WTC11 (cell line): ENCODE measurements at regions not wholly inside any gene's neighbourhood (a gene's known extent, or its start where the extent isn't known, plus 50 kb on each side); places are given as distances from the start of the nearest gene placed in this dataset.

Experiments
- ATAC-seq: fragments of 200-7000 bp; cut with Tn5 transposase; 2 replicates; pipeline ENCODE4 v1.10.0; 2021; ENCODE audit warnings: mild to moderate bottlenecking, moderate library complexity
- CTCF ChIA-PET: fragments of 300-600 bp; sonication (Branson Sonifier 250); formaldehyde crosslinking; loops from one replicate; lab custom pipeline; 2021; ENCODE audit warnings: antibody characterized with exemption; lab: Charles Lee
- POLR2A ChIA-PET: fragments of 350-600 bp; sonication (Branson Sonifier 250); formaldehyde crosslinking; loops from one replicate; lab custom pipeline; 2021; ENCODE audit warnings: antibody characterized with exemption; lab: Charles Lee
- DNase-seq: peaks from one replicate; pipeline ENCODE4 v3.0.0; 2021; ENCODE audit warnings: low spot score
- H3K27ac Mint-ChIP-seq: 2 replicates; pipeline ENCODE4 v1.8.0; 2021; ENCODE audit warnings: mixed read lengths
- H3K27me3 Mint-ChIP-seq: 2 replicates; pipeline ENCODE4 v1.8.0; 2021; ENCODE audit warnings: low read depth, mild to moderate bottlenecking, moderate library complexity, mixed read lengths
- H3K36me3 Mint-ChIP-seq: 2 replicates; pipeline ENCODE4 v1.8.0; 2021; ENCODE audit warnings: mixed read lengths
- H3K4me1 Mint-ChIP-seq: 2 replicates; pipeline ENCODE4 v1.8.0; 2022; ENCODE audit warnings: mixed read lengths
- H3K4me3 Mint-ChIP-seq: 2 replicates; pipeline ENCODE4 v1.8.0; 2021; ENCODE audit warnings: mild to moderate bottlenecking, moderate library complexity, mixed read lengths
- H3K9me3 Mint-ChIP-seq: 2 replicates; pipeline ENCODE4 v1.8.0; 2021; ENCODE audit warnings: mixed read lengths
- AR ChIP-seq: fragments of 250-450 bp; sonication (Bioruptor Pico); IDR thresholded peaks from 2 replicates; pipeline ENCODE4 v1.9.0; 2021; ENCODE audit warnings: mild to moderate bottlenecking
- ATF1 ChIP-seq: sonication (generic); formaldehyde crosslinking; IDR thresholded peaks from 2 replicates; pipeline ENCODE4 v1.8.1; 2023; ENCODE audit warnings: mild to moderate bottlenecking, moderate library complexity, missing genetic modification reagents
- CBFB ChIP-seq: sonication (generic); formaldehyde crosslinking; IDR thresholded peaks from 2 replicates; pipeline ENCODE4 v1.8.1; 2022; ENCODE audit warnings: mild to moderate bottlenecking, low read depth, missing genetic modification reagents
- CREB1 ChIP-seq: sonication (generic); formaldehyde crosslinking; IDR thresholded peaks from 2 replicates; pipeline ENCODE4 v1.8.0; 2023; ENCODE audit warnings: mild to moderate bottlenecking, missing genetic modification reagents
- E2F4 ChIP-seq: sonication (generic); formaldehyde crosslinking; IDR thresholded peaks from 2 replicates; pipeline ENCODE4 v1.8.1; 2022; ENCODE audit warnings: low read depth, mild to moderate bottlenecking, moderate library complexity, missing genetic modification reagents, borderline replicate concordance
- ELF4 ChIP-seq: sonication (generic); formaldehyde crosslinking; IDR thresholded peaks from 2 replicates; pipeline ENCODE4 v1.8.1; 2022; ENCODE audit warnings: low read depth, mild to moderate bottlenecking, moderate library complexity, missing genetic modification reagents
- ETV6 ChIP-seq: sonication (generic); formaldehyde crosslinking; IDR thresholded peaks from 2 replicates; pipeline ENCODE4 v1.8.1; 2022; ENCODE audit warnings: mild to moderate bottlenecking, missing genetic modification reagents
- GABPB1 ChIP-seq: sonication (generic); formaldehyde crosslinking; IDR thresholded peaks from 2 replicates; pipeline ENCODE4 v1.8.1; 2023; ENCODE audit warnings: mild to moderate bottlenecking, missing genetic modification reagents
- GRHL2 ChIP-seq: fragments of 250-450 bp; sonication (Bioruptor Pico); IDR thresholded peaks from 2 replicates; pipeline ENCODE4 v1.8.0; 2022; ENCODE audit warnings: mild to moderate bottlenecking, moderate library complexity; ENCODE audit not compliant: insufficient replicate concordance, severe bottlenecking
- GTF2I ChIP-seq: fragments of 250-450 bp; sonication (Bioruptor Pico); conservative IDR thresholded peaks from 2 replicates; pipeline ENCODE4 v1.4.0; 2021; ENCODE audit warnings: mild to moderate bottlenecking
- JAZF1 ChIP-seq: fragments of 250-450 bp; sonication (Bioruptor Pico); IDR thresholded peaks from 2 replicates; pipeline ENCODE4 v1.9.0; 2021; ENCODE audit warnings: moderate library complexity, mild to moderate bottlenecking, inconsistent platforms
- NFATC4 ChIP-seq: fragments of 250-450 bp; sonication (Bioruptor Pico); IDR thresholded peaks from 2 replicates; pipeline ENCODE4 v1.9.0; 2021; ENCODE audit warnings: mild to moderate bottlenecking
- NFE2L1 ChIP-seq: sonication (generic); formaldehyde crosslinking; IDR thresholded peaks from 2 replicates; pipeline ENCODE4 v1.8.1; 2023; ENCODE audit warnings: missing genetic modification reagents
- NFYB ChIP-seq: sonication (generic); formaldehyde crosslinking; conservative IDR thresholded peaks from 2 replicates; pipeline ENCODE4 v1.8.0; 2022; ENCODE audit warnings: low read depth, missing genetic modification reagents
- TEAD4 ChIP-seq: sonication (generic); formaldehyde crosslinking; IDR thresholded peaks from 2 replicates; pipeline ENCODE4 v1.8.0; 2022; ENCODE audit warnings: mild to moderate bottlenecking, missing genetic modification reagents
- ZNF416 ChIP-seq: fragments of 250-450 bp; sonication (Bioruptor Pico); IDR thresholded peaks from 2 replicates; pipeline ENCODE4 v1.9.0; 2021; ENCODE audit warnings: mild to moderate bottlenecking, inconsistent platforms
- ZNF423 ChIP-seq: fragments of 250-450 bp; sonication (Bioruptor Pico); IDR thresholded peaks from 2 replicates; pipeline ENCODE4 v2.1.2; 2022; ENCODE audit warnings: mild to moderate bottlenecking, moderate library complexity
- TF ChIP-seq, protein P1 (sequence below): sonication (generic); formaldehyde crosslinking; IDR thresholded peaks from 2 replicates; pipeline ENCODE4 v1.8.1; 2023; ENCODE audit warnings: mild to moderate bottlenecking, missing genetic modification reagents, borderline replicate concordance
- TF ChIP-seq, protein P2 (sequence below): fragments of 250-450 bp; sonication (Bioruptor Pico); IDR thresholded peaks from 2 replicates; pipeline ENCODE4 v1.9.0; 2021; ENCODE audit warnings: mild to moderate bottlenecking, borderline replicate concordance
- TF ChIP-seq, protein P3 (sequence below): sonication (generic); formaldehyde crosslinking; IDR thresholded peaks from 2 replicates; pipeline ENCODE4 v1.8.0; 2022; ENCODE audit warnings: mild to moderate bottlenecking, missing genetic modification reagents
- TF ChIP-seq, protein P4 (sequence below): sonication (generic); formaldehyde crosslinking; IDR thresholded peaks from 2 replicates; pipeline ENCODE4 v1.8.1; 2022; ENCODE audit warnings: mild to moderate bottlenecking, moderate library complexity, missing genetic modification reagents

GRCh38 chr10:64148607-64149006, 627.4 kb downstream of the REEP3 start (continued):
- TF ChIP-seq ELF4 (CRISPR knock-in tag): no peak
- TF ChIP-seq, protein P1, sequence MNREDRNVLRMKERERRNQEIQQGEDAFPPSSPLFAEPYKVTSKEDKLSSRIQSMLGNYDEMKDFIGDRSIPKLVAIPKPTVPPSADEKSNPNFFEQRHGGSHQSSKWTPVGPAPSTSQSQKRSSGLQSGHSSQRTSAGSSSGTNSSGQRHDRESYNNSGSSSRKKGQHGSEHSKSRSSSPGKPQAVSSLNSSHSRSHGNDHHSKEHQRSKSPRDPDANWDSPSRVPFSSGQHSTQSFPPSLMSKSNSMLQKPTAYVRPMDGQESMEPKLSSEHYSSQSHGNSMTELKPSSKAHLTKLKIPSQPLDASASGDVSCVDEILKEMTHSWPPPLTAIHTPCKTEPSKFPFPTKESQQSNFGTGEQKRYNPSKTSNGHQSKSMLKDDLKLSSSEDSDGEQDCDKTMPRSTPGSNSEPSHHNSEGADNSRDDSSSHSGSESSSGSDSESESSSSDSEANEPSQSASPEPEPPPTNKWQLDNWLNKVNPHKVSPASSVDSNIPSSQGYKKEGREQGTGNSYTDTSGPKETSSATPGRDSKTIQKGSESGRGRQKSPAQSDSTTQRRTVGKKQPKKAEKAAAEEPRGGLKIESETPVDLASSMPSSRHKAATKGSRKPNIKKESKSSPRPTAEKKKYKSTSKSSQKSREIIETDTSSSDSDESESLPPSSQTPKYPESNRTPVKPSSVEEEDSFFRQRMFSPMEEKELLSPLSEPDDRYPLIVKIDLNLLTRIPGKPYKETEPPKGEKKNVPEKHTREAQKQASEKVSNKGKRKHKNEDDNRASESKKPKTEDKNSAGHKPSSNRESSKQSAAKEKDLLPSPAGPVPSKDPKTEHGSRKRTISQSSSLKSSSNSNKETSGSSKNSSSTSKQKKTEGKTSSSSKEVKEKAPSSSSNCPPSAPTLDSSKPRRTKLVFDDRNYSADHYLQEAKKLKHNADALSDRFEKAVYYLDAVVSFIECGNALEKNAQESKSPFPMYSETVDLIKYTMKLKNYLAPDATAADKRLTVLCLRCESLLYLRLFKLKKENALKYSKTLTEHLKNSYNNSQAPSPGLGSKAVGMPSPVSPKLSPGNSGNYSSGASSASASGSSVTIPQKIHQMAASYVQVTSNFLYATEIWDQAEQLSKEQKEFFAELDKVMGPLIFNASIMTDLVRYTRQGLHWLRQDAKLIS (CRISPR knock-in tag): no peak
- TF ChIP-seq, all 79 proteins: peak for 0

DNA sequence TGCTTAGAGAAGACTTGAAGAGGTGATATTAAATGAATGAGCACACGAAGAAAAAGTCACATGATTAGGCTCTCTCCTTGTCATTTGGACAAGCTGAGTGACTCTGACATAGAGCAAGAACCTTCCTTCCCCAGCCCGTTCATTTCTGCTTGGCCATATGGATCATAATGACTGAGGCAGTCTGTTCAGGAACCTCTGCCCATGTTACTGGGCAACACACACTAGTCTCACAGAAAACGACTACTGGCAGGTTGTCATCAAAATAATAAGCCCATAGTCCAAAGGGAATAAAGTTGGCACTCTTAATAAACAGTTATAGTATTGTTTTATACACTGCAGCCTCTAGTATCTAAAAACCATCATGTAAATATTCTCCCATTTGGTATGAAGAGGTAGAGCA, 635.0 kb downstream of the REEP3 start:
- ATAC-seq (no peak), DNase-seq (no peak)
- Mint-ChIP-seq H3K4me3 (no peak overlapping the region), H3K27me3 (no peaks in the 10 kb centered on the region), H3K9me3 (no peaks in the 10 kb centered on the region), H3K4me1 (no peaks in the 10 kb centered on the region), H3K36me3 (no peaks in the 10 kb centered on the region), H3K27ac (no peak overlapping the region)
- ChIA-PET CTCF (no interaction called here), POLR2A (no interaction called here)
- TF ChIP-seq ATF1 (no peak), GTF2I (no peak), CREB1 (CRISPR knock-in tag) (no peak), ZNF416 (no peak), ZNF423 (no peak), AR (CRISPR knock-in tag) (no peak), GRHL2 (CRISPR knock-in tag) (no peak), GABPB1 (CRISPR knock-in tag) (no peak), TEAD4 (CRISPR knock-in tag) (no peak), NFATC4 (CRISPR knock-in tag) (no peak), ETV6 (CRISPR knock-in tag) (no peak), CBFB (CRISPR knock-in tag) (no peak), JAZF1 (CRISPR knock-in tag) (no peak), NFE2L1 (CRISPR knock-in tag) (no peak), E2F4 (CRISPR knock-in tag) (no peak), NFYB (CRISPR knock-in tag) (no peak)
- TF ChIP-seq, protein P2, sequence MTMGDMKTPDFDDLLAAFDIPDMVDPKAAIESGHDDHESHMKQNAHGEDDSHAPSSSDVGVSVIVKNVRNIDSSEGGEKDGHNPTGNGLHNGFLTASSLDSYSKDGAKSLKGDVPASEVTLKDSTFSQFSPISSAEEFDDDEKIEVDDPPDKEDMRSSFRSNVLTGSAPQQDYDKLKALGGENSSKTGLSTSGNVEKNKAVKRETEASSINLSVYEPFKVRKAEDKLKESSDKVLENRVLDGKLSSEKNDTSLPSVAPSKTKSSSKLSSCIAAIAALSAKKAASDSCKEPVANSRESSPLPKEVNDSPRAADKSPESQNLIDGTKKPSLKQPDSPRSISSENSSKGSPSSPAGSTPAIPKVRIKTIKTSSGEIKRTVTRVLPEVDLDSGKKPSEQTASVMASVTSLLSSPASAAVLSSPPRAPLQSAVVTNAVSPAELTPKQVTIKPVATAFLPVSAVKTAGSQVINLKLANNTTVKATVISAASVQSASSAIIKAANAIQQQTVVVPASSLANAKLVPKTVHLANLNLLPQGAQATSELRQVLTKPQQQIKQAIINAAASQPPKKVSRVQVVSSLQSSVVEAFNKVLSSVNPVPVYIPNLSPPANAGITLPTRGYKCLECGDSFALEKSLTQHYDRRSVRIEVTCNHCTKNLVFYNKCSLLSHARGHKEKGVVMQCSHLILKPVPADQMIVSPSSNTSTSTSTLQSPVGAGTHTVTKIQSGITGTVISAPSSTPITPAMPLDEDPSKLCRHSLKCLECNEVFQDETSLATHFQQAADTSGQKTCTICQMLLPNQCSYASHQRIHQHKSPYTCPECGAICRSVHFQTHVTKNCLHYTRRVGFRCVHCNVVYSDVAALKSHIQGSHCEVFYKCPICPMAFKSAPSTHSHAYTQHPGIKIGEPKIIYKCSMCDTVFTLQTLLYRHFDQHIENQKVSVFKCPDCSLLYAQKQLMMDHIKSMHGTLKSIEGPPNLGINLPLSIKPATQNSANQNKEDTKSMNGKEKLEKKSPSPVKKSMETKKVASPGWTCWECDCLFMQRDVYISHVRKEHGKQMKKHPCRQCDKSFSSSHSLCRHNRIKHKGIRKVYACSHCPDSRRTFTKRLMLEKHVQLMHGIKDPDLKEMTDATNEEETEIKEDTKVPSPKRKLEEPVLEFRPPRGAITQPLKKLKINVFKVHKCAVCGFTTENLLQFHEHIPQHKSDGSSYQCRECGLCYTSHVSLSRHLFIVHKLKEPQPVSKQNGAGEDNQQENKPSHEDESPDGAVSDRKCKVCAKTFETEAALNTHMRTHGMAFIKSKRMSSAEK: no peak
- TF ChIP-seq, protein P3, sequence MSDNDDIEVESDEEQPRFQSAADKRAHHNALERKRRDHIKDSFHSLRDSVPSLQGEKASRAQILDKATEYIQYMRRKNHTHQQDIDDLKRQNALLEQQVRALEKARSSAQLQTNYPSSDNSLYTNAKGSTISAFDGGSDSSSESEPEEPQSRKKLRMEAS (CRISPR knock-in tag): no peak
- TF ChIP-seq, protein P4, sequence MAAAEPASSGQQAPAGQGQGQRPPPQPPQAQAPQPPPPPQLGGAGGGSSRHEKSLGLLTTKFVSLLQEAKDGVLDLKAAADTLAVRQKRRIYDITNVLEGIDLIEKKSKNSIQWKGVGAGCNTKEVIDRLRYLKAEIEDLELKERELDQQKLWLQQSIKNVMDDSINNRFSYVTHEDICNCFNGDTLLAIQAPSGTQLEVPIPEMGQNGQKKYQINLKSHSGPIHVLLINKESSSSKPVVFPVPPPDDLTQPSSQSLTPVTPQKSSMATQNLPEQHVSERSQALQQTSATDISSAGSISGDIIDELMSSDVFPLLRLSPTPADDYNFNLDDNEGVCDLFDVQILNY (CRISPR knock-in tag): no peak
